ENCODE measurements at regions not wholly inside any gene's neighbourhood (a gene's known extent, or its start where the extent isn't known, plus 50 kb on each side); places are given as distances from the start of the nearest gene placed in this dataset.

GRCh38 chr2:150538651-150539201, 51.3 kb upstream of the RND3 start:
- H3K27ac Mint-ChIP-seq = no peak overlapping the region
- peaks cover 52% of the 10 kb centered on the region for H3K9me3 Mint-ChIP-seq
- no peak for ATAC-seq
- H3K4me3 Mint-ChIP-seq = no peak overlapping the region
- H3K4me1 Mint-ChIP-seq = no peaks in the 10 kb centered on the region
- H3K27me3 Mint-ChIP-seq (ENCODE audit: low read depth) = no peaks in the 10 kb centered on the region; the same call in 1 of the 2 replicates
- TF ChIP-seq ZMAT4 (CRISPR knock-in tag; IDR thresholded peaks at IDR 0.05) = no peak
- no peak for TF ChIP-seq NR1H2 (CRISPR knock-in tag; IDR thresholded peaks at IDR 0.05)
- TF ChIP-seq, protein P1, sequence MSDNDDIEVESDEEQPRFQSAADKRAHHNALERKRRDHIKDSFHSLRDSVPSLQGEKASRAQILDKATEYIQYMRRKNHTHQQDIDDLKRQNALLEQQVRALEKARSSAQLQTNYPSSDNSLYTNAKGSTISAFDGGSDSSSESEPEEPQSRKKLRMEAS (CRISPR knock-in tag; IDR thresholded peaks at IDR 0.05) = no peak
- no peak for TF ChIP-seq ZBTB21 (CRISPR knock-in tag; IDR thresholded peaks at IDR 0.05; ENCODE audit: borderline replicate concordance)
- no peak for TF ChIP-seq E2F1 (CRISPR knock-in tag; IDR thresholded peaks at IDR 0.05)
- no peak for TF ChIP-seq RELA (CRISPR knock-in tag; IDR thresholded peaks at IDR 0.05; ENCODE audit: borderline replicate concordance)
- TF ChIP-seq TEAD4 (CRISPR knock-in tag; IDR thresholded peaks at IDR 0.05) = no peak
- no peak for TF ChIP-seq AFF4 (CRISPR knock-in tag; IDR thresholded peaks at IDR 0.05; ENCODE audit: borderline replicate concordance)
- no peak for TF ChIP-seq ZNF232 (CRISPR knock-in tag; IDR thresholded peaks at IDR 0.05)
- no peak for TF ChIP-seq IRF2 (CRISPR knock-in tag; IDR thresholded peaks at IDR 0.05; ENCODE audit: borderline replicate concordance, low read depth)
- no peak for TF ChIP-seq RORB (CRISPR knock-in tag; IDR thresholded peaks at IDR 0.05)
- TF ChIP-seq ZNF317 (CRISPR knock-in tag; IDR thresholded peaks at IDR 0.05; ENCODE audit: borderline replicate concordance, low read depth) = no peak
- TF ChIP-seq IRF1 (CRISPR knock-in tag; IDR thresholded peaks at IDR 0.05) = no peak
- ChIA-PET POLR2A (no interaction called here), CTCF (no interaction called here)
- peaks cover 38% of the 10 kb centered on the region for H3K36me3 Mint-ChIP-seq
- no peak for DNase-seq (ENCODE audit: low spot score)

All from WTC11 (cell line).